ENCODE measurements at regions not wholly inside any gene's neighbourhood (a gene's known extent, or its start where the extent isn't known, plus 50 kb on each side); places are given as distances from the start of the nearest gene placed in this dataset.

GRCh38 chr13:23500849-23501248 lies 67.3 kb upstream of the SACS start:
- no peak for TF ChIP-seq CTCF (IDR thresholded peaks at IDR 0.05)
- TF ChIP-seq POLR2A (IDR thresholded peaks at IDR 0.05), result no peak
- TF ChIP-seq EP300 (IDR thresholded peaks at IDR 0.05), result no peak

Measured in upper lobe of left lung (tissue), 4 donors.